ENCODE measurements at regions not wholly inside any gene's neighbourhood (a gene's known extent, or its start where the extent isn't known, plus 50 kb on each side); places are given as distances from the start of the nearest gene placed in this dataset.

- DNase-seq (ENCODE audit: low spot score) = no peak
- no peak for ATAC-seq (ENCODE audit: low FRiP score)
- TF ChIP-seq, protein P1, sequence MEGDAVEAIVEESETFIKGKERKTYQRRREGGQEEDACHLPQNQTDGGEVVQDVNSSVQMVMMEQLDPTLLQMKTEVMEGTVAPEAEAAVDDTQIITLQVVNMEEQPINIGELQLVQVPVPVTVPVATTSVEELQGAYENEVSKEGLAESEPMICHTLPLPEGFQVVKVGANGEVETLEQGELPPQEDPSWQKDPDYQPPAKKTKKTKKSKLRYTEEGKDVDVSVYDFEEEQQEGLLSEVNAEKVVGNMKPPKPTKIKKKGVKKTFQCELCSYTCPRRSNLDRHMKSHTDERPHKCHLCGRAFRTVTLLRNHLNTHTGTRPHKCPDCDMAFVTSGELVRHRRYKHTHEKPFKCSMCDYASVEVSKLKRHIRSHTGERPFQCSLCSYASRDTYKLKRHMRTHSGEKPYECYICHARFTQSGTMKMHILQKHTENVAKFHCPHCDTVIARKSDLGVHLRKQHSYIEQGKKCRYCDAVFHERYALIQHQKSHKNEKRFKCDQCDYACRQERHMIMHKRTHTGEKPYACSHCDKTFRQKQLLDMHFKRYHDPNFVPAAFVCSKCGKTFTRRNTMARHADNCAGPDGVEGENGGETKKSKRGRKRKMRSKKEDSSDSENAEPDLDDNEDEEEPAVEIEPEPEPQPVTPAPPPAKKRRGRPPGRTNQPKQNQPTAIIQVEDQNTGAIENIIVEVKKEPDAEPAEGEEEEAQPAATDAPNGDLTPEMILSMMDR (IDR thresholded peaks at IDR 0.05) = no peak
Measured at GRCh38 chr9:20114974-20115373, 326.1 kb upstream of the SLC24A2 start.

DNA sequence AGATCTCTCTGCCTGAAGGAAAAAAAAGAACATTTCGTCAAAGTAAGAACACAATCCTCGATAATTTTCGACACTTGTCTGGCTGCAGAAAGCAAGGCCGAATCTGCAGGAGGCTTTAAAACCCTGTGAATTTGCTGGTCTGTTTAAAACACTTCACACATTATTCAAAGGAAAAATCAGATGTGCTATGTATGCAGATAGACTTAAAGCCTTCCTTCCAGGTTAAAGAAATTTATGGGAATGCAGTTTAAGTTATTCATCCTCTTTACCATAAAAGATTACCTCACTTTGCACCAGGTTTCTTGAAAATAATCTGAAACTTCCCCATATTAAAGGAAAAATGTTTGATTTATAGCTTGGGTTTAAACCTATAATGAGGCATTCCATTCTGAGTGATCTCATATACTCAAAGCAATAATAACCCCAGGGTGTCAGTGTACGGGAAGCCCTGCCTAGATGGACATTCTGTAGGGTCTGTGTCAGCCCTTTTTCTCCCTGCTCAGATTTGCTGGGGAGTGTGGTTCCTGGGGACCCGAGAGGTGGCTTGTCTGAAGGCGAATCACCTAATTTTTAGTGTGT lies 323.5 kb upstream of the SLC24A2 start:
- ATAC-seq (ENCODE audit: low FRiP score) (no peak), DNase-seq (ENCODE audit: low spot score) (no peak)
- TF ChIP-seq, protein P1 (IDR thresholded peaks at IDR 0.05) = no peak

GRCh38 chr9:20111173-20111843 lies 322.5 kb upstream of the SLC24A2 start:
- TF ChIP-seq, protein P1 (IDR thresholded peaks at IDR 0.05) = no peak
- no peak for ATAC-seq (ENCODE audit: low FRiP score)
- DNase-seq (ENCODE audit: low spot score) = no peak

DNA sequence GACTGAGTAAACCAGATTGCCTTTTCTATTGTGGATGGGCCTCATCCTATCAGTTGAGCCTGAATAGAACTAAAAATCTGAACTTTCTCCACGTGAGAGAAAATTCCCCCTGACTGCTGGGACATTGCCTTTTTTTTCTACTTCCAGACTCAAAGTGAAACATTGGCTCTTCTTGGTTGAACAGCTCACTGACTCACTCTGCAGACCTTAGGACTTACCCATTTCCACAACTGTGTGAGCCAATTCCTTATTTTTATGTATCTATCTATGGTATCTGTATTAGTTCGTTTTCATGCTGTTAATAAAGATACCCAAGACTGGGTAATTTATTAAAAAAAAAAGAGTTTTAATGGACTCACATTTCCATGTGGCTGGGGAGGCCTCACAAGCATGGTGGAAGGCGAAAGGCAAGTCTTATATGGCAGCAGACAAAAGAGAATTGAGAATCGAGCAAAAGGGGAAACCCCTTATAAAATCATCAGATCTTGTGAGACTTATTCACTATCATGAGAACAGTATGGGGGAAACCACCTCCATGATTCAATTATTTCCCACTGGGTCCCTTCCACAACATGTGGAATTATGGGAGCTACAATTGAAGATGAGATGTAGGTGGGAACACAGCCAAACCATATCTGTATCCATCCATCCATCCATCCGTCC lies 306.7 kb upstream of the SLC24A2 start:
- DNase-seq (ENCODE audit: low spot score) = no peak
- TF ChIP-seq, protein P1 (IDR thresholded peaks at IDR 0.05) = no peak
- no peak for ATAC-seq (ENCODE audit: low FRiP score)

GRCh38 chr9:20092561-20092960 lies 303.7 kb upstream of the SLC24A2 start:
- ATAC-seq (ENCODE audit: low FRiP score) (no peak), DNase-seq (ENCODE audit: low spot score) (no peak)
- TF ChIP-seq, protein P1 (IDR thresholded peaks at IDR 0.05) = no peak

DNA sequence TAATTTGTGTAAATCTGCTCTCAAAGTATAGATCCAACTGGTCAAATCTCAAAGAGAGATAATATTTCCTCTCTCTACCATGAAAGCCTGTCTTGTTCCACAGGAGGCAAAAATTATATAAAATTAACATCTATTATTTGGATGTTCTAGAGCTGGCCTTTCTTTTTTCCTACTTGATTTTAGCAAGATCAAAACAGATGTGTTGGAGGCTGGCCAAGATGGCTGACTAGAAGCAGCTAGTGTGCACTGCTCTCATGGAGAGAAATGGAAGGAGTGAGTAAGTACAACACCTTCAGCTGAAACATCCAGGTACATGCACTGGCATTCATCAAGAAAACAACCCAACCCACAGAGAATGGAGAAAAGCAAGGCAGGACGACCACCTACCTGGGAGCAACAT lies 298.6 kb upstream of the SLC24A2 start:
- no peak for ATAC-seq (ENCODE audit: low FRiP score)
- no peak for DNase-seq (ENCODE audit: low spot score)
- TF ChIP-seq, protein P1 (IDR thresholded peaks at IDR 0.05) = no peak

- TF ChIP-seq, protein P1 (IDR thresholded peaks at IDR 0.05) = no peak
- no peak for DNase-seq (ENCODE audit: low spot score)
- no peak for ATAC-seq (ENCODE audit: low FRiP score)
Measured at GRCh38 chr9:20085842-20086241, 297.0 kb upstream of the SLC24A2 start.
